Upper lobe of left lung (tissue), 4 donors: ENCODE measurements at regions not wholly inside any gene's neighbourhood (a gene's known extent, or its start where the extent isn't known, plus 50 kb on each side); places are given as distances from the start of the nearest gene placed in this dataset.

Experiments
- POLR2A ChIP-seq, 4 donors: fragments of 450-650 bp; IDR thresholded peaks; one replicate each; pipeline ENCODE4 v1.5.1; 2016 to 2017; ENCODE audit warnings: antibody characterized with exemption in 4 of 4, mild to moderate bottlenecking in 2 of 4
- POLR2AphosphoS5 ChIP-seq, 2 donors: sonication (generic); formaldehyde crosslinking; IDR thresholded peaks; one replicate each; pipeline ENCODE4 v1.5.1; 2017; ENCODE audit warnings: antibody characterized with exemption in 2 of 2
- TF ChIP-seq, protein P1 (sequence below), 6 experiments: fragments of 450-650 bp in 4 of 6; fragments of 200-600 bp in 2 of 6; sonication (generic) in 2 of 6; IDR thresholded peaks; one replicate each; pipeline ENCODE4 v1.5.1; 2016 to 2019; ENCODE audit warnings: antibody characterized with exemption in 6 of 6

DNA sequence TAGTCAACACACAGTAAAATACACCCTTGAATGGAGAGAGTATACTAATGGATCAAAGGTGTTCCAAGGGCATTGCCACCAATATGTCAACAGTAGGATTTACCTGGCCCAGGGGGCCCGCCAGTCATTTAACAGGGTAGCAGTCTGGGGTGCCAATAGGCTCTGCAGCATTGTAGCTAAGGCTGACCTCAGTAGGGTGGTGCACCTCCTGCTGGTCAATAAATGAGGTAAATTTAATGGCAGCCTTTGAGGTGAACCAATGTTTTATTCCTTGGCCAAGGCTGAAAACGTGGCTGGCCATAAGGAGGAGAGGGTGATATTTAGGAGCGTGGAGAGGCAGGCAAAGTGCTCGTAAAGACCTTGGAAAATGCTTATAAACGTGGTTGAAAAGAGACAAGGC lies 147.2 kb downstream of the RPS12 start:
- TF ChIP-seq, protein P1, sequence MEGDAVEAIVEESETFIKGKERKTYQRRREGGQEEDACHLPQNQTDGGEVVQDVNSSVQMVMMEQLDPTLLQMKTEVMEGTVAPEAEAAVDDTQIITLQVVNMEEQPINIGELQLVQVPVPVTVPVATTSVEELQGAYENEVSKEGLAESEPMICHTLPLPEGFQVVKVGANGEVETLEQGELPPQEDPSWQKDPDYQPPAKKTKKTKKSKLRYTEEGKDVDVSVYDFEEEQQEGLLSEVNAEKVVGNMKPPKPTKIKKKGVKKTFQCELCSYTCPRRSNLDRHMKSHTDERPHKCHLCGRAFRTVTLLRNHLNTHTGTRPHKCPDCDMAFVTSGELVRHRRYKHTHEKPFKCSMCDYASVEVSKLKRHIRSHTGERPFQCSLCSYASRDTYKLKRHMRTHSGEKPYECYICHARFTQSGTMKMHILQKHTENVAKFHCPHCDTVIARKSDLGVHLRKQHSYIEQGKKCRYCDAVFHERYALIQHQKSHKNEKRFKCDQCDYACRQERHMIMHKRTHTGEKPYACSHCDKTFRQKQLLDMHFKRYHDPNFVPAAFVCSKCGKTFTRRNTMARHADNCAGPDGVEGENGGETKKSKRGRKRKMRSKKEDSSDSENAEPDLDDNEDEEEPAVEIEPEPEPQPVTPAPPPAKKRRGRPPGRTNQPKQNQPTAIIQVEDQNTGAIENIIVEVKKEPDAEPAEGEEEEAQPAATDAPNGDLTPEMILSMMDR (IDR thresholded peaks at IDR 0.05): no peak
- no peak for TF ChIP-seq POLR2A (IDR thresholded peaks at IDR 0.05)
- no peak for TF ChIP-seq POLR2AphosphoS5 (IDR thresholded peaks at IDR 0.05)
